Astrocyte (in vitro differentiated cells and primary cell): ENCODE measurements at regions not wholly inside any gene's neighbourhood (a gene's known extent, or its start where the extent isn't known, plus 50 kb on each side); places are given as distances from the start of the nearest gene placed in this dataset.

Source experiments
- EZH2 ChIP-seq: IDR thresholded peaks from 2 replicates; pipeline ENCODE4 v1.6.1; 2012; ENCODE audit warnings: mild to moderate bottlenecking, low read length, inconsistent platforms; ENCODE audit not compliant: insufficient read depth
- TF ChIP-seq, protein P1 (sequence below): IDR thresholded peaks from 2 replicates; pipeline ENCODE4 v1.5.1; 2011; ENCODE audit warnings: low read depth, mild to moderate bottlenecking, inconsistent platforms, low read length, moderate library complexity; ENCODE audit not compliant: insufficient read depth

DNA sequence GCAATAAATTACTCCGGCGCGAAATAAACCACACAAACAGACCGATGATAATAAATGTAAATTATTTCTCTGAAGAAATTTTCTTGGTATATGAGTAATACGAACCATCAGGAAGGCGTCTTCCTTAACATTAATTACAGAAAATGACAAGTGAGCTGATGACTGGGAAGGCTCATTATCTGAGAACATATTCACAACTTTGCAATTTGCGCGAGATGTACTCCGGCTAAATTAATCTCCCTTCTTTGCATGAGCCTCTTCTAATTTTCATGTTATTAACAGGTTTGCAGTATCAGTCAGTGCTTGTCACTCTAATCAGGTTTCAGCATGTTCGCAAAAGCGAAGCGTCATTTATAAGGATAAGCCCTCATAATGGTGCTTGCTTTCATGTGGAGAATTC is 218.9 kb upstream of the MVB12B start:
- TF ChIP-seq, protein P1, sequence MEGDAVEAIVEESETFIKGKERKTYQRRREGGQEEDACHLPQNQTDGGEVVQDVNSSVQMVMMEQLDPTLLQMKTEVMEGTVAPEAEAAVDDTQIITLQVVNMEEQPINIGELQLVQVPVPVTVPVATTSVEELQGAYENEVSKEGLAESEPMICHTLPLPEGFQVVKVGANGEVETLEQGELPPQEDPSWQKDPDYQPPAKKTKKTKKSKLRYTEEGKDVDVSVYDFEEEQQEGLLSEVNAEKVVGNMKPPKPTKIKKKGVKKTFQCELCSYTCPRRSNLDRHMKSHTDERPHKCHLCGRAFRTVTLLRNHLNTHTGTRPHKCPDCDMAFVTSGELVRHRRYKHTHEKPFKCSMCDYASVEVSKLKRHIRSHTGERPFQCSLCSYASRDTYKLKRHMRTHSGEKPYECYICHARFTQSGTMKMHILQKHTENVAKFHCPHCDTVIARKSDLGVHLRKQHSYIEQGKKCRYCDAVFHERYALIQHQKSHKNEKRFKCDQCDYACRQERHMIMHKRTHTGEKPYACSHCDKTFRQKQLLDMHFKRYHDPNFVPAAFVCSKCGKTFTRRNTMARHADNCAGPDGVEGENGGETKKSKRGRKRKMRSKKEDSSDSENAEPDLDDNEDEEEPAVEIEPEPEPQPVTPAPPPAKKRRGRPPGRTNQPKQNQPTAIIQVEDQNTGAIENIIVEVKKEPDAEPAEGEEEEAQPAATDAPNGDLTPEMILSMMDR: no peak
- no peak for TF ChIP-seq EZH2
